ENCODE measurements at regions not wholly inside any gene's neighbourhood (a gene's known extent, or its start where the extent isn't known, plus 50 kb on each side); places are given as distances from the start of the nearest gene placed in this dataset.

DNA sequence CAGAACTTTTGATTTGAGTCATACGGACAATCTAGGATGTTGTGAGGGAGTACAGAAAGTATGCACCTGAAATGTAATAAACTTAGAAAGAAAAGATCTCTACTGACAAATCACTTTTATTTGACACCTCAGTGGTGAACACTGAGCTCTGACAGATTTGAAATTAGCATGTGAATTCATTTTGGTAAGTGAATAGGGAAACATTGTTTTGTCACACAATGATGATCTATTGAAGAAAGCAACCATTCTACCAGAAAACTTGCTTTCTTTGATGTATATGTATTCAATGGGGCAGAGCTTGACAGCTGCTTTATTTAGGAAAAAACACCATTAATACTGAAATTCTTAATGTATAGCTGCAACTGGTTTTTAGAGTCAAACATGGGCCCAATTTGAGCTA lies 500.5 kb downstream of the CCDC85A start:
- H3K27me3 ChIP-seq, result no peaks in the 10 kb centered on the region
- DNase-seq (ENCODE audit: low spot score in 2 of 2), result no peak
- no peaks in the 10 kb centered on the region for H3K4me1 ChIP-seq
- no peak overlapping the region for H3K27ac ChIP-seq
- H3K4me3 ChIP-seq, result no peak overlapping the region
- H3K9me3 ChIP-seq, result no peaks in the 10 kb centered on the region
- TF ChIP-seq, protein P1, sequence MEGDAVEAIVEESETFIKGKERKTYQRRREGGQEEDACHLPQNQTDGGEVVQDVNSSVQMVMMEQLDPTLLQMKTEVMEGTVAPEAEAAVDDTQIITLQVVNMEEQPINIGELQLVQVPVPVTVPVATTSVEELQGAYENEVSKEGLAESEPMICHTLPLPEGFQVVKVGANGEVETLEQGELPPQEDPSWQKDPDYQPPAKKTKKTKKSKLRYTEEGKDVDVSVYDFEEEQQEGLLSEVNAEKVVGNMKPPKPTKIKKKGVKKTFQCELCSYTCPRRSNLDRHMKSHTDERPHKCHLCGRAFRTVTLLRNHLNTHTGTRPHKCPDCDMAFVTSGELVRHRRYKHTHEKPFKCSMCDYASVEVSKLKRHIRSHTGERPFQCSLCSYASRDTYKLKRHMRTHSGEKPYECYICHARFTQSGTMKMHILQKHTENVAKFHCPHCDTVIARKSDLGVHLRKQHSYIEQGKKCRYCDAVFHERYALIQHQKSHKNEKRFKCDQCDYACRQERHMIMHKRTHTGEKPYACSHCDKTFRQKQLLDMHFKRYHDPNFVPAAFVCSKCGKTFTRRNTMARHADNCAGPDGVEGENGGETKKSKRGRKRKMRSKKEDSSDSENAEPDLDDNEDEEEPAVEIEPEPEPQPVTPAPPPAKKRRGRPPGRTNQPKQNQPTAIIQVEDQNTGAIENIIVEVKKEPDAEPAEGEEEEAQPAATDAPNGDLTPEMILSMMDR (IDR thresholded peaks at IDR 0.05), result no peak
- intact Hi-C loops (cut with DNase I), result no loop called here
- no peaks in the 10 kb centered on the region for H3K36me3 ChIP-seq

GRCh38 chr2:56685205-56685604 lies 501.4 kb downstream of the CCDC85A start:
- no peak overlapping the region for H3K27ac ChIP-seq
- no peaks in the 10 kb centered on the region for H3K27me3 ChIP-seq
- no peak for DNase-seq (ENCODE audit: low spot score in 2 of 2)
- TF ChIP-seq, protein P1 (IDR thresholded peaks at IDR 0.05), result no peak
- no peaks in the 10 kb centered on the region for H3K9me3 ChIP-seq
- H3K36me3 ChIP-seq, result no peaks in the 10 kb centered on the region
- H3K4me1 ChIP-seq, result no peaks in the 10 kb centered on the region
- H3K4me3 ChIP-seq, result no peak overlapping the region
- intact Hi-C loops (cut with DNase I), result no loop called here

- intact Hi-C loops (cut with DNase I), result no loop called here
- Histone ChIP-seq H3K4me1 (no peaks in the 10 kb centered on the region), H3K27ac (no peak overlapping the region), H3K4me3 (no peak overlapping the region), H3K9me3 (no peaks in the 10 kb centered on the region), H3K36me3 (no peaks in the 10 kb centered on the region), H3K27me3 (no peaks in the 10 kb centered on the region)
- no peak for DNase-seq (ENCODE audit: low spot score in 2 of 2)
- TF ChIP-seq, protein P1 (IDR thresholded peaks at IDR 0.05), result no peak
Measured at GRCh38 chr2:56687169-56687568, 503.4 kb downstream of the CCDC85A start.

GRCh38 chr2:56688661-56689060 lies 504.9 kb downstream of the CCDC85A start:
- H3K27ac ChIP-seq, result no peak overlapping the region
- no peak overlapping the region for H3K4me3 ChIP-seq
- no peaks in the 10 kb centered on the region for H3K27me3 ChIP-seq
- no peaks in the 10 kb centered on the region for H3K4me1 ChIP-seq
- no peak for DNase-seq (ENCODE audit: low spot score in 2 of 2)
- intact Hi-C loops (cut with DNase I), result no loop called here
- no peaks in the 10 kb centered on the region for H3K36me3 ChIP-seq
- no peaks in the 10 kb centered on the region for H3K9me3 ChIP-seq
- TF ChIP-seq, protein P1 (IDR thresholded peaks at IDR 0.05), result no peak

DNA sequence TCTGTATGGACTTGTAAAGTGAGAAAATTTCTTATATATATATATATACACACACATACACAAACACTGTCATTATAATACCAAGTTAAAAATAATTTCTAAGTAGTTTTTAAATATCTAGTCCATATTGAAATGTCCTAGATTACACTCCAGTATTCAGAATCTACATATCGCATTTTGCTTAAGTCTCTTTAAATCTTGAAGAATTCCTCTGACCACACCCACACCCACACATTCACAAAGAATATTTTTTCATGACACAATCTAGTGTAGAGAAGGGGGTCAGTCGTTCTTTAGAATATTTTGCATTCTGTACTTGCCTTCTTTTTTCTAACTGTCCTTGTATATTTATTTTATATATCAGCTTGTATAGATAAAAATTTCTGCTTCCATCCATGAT lies 509.7 kb downstream of the CCDC85A start:
- no peaks in the 10 kb centered on the region for H3K27me3 ChIP-seq
- DNase-seq (ENCODE audit: low spot score in 2 of 2), result no peak
- intact Hi-C loops (cut with DNase I), result no loop called here
- no peaks in the 10 kb centered on the region for H3K4me1 ChIP-seq
- no peaks in the 10 kb centered on the region for H3K9me3 ChIP-seq
- no peaks in the 10 kb centered on the region for H3K36me3 ChIP-seq
- no peak overlapping the region for H3K27ac ChIP-seq
- H3K4me3 ChIP-seq, result no peak overlapping the region
- TF ChIP-seq, protein P1 (IDR thresholded peaks at IDR 0.05), result no peak

DNA sequence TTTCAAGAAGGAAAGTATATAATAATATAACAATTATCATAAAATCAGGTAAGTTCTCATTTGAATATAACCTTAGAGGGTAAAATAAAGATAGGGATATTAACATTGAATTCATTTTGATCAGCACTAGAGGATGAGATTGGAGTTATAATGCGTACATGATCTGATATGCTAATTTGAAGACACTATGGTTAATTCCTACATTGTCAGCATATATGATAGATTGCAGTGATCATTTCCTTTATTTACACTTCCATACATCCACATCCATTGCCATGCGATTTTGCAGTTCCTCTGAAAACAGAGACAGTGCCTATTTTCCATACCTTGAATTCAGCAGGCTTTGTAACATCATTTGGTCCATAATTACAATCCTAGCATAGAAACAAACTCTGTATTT lies 519.2 kb downstream of the CCDC85A start:
- intact Hi-C loops (cut with DNase I), result no loop called here
- TF ChIP-seq, protein P1 (IDR thresholded peaks at IDR 0.05), result no peak
- no peaks in the 10 kb centered on the region for H3K27me3 ChIP-seq
- no peaks in the 10 kb centered on the region for H3K4me1 ChIP-seq
- H3K4me3 ChIP-seq, result no peak overlapping the region
- no peaks in the 10 kb centered on the region for H3K36me3 ChIP-seq
- no peak for DNase-seq (ENCODE audit: low spot score in 2 of 2)
- no peaks in the 10 kb centered on the region for H3K9me3 ChIP-seq
- H3K27ac ChIP-seq, result no peak overlapping the region
